HG03439 (cell line): ENCODE measurements at regions not wholly inside any gene's neighbourhood (a gene's known extent, or its start where the extent isn't known, plus 50 kb on each side); places are given as distances from the start of the nearest gene placed in this dataset.

Experiments used
- ATAC-seq: cut with Tn5 transposase; IDR thresholded peaks from one replicate; pipeline ENCODE4 v1.9.1; 2021; ENCODE audit warnings: mild to moderate bottlenecking, moderate library complexity; ENCODE audit not compliant: unreplicated experiment

GRCh38 chr4:124483048-124483906, 229.3 kb downstream of the ANKRD50 start:
- no peak for ATAC-seq

- ATAC-seq = no peak
These were observed 228.5 kb downstream of the ANKRD50 start for GRCh38 chr4:124484008-124484407.

DNA sequence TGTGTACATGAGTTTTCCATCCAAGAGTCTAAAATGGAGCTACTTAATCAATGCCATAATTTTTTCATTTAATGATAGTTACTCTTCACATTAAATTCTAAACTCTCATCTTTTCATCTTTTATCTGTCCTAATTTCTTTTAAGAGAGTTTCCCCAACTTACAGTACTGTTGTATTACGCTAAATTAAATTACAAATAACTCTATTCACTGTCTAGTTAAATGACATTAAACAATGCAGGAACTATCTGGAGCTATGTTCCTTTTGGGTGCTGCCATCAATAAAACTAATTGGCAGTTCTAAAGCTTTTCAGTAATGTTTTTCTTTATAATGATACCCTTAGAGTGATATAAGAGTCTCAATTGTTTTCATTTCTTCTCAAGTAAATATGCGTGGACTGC, 227.6 kb downstream of the ANKRD50 start:
- ATAC-seq = no peak

- no peak for ATAC-seq
These were observed 226.1 kb downstream of the ANKRD50 start for GRCh38 chr4:124486423-124486822.

GRCh38 chr4:124487651-124488050, 224.9 kb downstream of the ANKRD50 start:
- ATAC-seq = no peak

GRCh38 chr4:124491361-124492145, 221.0 kb downstream of the ANKRD50 start:
- no peak for ATAC-seq

- no peak for ATAC-seq
These were observed 213.3 kb downstream of the ANKRD50 start for GRCh38 chr4:124499261-124499660.

DNA sequence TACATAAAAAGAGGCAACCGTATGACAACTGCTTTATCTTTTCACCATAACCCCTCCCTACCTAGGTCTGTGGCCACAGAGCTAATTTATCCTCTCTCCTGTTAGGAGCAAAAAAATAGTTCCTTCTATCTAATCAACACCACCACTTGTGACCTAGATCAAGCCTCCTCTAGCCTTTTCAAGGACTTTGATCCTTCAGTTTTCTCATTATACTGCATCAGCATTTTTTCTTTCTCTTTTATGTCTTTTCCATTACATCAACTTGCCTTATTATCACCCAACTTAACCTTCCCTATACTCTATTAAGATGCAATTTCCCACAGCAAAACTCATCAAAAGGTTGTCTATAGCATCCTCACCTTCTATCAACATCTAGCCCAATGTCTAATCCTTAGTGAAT, 211.0 kb downstream of the ANKRD50 start:
- no peak for ATAC-seq

DNA sequence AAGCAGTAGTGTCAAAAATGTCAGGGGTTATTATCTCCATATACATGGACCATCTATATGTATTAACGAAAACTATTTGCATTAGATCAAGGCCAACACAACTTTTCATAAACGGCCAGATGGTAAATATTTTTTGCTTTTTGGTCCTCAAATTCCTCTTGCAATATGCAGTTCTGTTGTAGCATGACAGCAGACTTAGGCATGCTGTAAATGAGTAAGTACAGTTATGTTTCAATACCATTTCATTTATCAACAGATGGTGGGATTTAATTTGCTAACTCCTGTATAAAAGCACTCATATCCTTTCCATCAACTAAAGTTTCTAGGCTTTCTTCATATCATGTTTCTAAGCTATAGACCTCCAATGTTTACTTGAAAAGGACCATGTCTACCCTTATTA, 208.1 kb downstream of the ANKRD50 start:
- ATAC-seq = no peak

GRCh38 chr4:124505211-124505610, 207.3 kb downstream of the ANKRD50 start:
- ATAC-seq = no peak

- no peak for ATAC-seq
These were observed 203.4 kb downstream of the ANKRD50 start for GRCh38 chr4:124509151-124509550.

- no peak for ATAC-seq
These were observed 197.9 kb downstream of the ANKRD50 start for GRCh38 chr4:124514588-124514987.

DNA sequence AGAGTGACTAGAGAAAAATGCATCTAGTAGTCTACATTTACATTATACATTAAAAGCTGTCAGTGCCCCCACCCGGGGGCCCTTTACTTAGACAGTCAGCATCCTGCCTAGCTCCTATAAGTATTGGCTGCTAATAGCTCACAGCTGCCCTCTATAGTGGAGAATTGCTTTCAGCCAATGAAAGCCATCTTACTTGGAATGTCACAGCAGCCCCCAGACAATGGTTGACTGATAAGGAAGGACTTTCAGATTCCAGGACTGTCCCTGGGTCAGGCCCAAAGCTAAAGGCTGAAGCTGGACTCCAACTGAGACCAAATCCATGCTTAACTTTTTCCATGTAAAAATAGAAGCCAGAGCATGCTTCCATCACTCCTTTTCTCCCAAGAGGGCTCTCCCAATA, 196.9 kb downstream of the ANKRD50 start:
- ATAC-seq = no peak

- ATAC-seq = no peak
These were observed 193.3 kb downstream of the ANKRD50 start for GRCh38 chr4:124519196-124519595.

GRCh38 chr4:124523816-124524215, 188.7 kb downstream of the ANKRD50 start:
- no peak for ATAC-seq

- no peak for ATAC-seq
These were observed 187.0 kb downstream of the ANKRD50 start for GRCh38 chr4:124525524-124525923.

DNA sequence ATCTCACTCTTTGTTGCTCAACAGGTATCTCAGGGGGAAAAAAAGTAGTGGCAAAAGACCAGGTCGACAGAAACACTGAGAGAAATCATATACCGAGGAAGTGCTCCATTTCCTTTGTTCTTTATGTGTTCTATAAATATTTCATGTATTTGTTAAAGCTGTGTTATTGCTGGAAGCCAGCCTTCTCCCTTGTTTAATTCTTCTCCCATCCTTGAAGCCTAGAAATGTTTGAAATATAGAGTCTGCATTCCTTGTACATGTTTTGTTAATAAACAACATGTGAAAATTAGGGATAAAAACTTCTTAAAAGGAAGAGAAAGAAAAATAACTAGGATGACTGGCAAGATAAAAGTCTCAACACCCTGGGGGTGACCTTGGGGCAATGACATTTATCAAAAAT, 186.2 kb downstream of the ANKRD50 start:
- no peak for ATAC-seq

DNA sequence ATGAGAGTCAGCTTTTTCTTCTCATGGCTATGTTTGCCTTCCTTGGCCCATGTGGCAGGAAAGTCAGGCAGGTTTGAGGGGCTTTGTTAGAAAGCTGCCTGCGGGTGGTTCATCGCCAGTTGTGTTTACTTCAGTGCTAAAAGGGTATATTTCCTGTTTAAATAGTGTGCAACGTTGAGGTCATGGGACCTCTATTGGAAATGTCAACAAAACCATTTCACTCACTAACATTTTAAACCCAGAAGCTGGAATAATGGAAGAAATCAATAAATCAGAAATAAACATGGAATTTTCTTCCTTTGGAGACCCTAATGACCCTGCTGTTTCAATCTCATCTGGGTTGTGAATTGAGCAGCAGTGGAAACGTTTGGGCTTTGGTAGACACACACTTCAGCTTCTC, 185.8 kb downstream of the ANKRD50 start:
- no peak for ATAC-seq

GRCh38 chr4:124527364-124527763, 185.2 kb downstream of the ANKRD50 start:
- ATAC-seq = no peak

DNA sequence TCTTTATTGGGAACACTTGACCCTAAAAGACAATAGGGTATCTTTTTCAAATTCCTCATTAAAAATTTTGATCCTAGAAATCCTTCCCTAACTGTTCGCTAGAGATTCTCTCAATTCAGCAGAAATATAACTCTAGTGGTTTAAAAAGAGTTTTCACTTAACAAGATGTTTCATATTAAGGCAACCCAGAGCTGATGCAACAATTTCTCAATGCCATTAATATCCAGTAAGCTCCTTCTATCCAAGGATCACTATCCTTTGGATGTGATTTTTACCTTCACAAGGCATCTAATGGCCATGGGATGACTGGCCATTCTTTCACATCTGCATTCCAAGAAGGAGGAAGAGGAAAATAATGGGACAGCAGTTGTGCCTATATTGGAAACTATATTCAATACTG, 183.4 kb downstream of the ANKRD50 start:
- ATAC-seq = no peak

DNA sequence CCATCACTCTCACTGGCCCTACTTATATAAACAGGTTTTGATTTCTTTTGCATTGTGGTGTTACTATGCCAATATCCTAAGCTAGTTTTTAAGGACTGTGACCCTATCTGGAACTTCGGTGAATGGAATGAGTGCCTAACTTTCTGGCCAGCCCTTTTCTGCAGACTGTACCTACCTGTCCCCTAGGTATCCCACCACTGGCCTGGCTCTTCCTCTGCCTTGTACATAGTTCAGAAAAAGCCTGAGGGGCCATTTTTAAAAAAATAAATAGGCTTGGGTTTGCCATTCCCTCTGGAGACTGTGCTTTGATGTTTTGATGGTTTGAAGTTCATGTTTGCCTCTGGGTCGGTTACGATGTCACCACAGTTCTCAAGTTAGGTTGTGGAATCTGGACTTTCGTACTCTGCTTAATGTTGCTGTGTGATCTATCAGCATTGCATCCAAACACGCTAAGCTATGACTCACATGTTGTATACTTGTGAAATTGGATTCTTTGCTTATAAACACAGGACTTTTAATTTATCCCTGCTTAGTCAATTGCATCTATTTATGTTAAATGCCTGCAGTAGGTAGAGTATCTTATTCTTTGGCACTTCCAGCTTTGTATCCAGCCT, 182.0 kb downstream of the ANKRD50 start:
- no peak for ATAC-seq

- ATAC-seq = no peak
These were observed 178.4 kb downstream of the ANKRD50 start for GRCh38 chr4:124534131-124534530.
